CD8-positive, alpha-beta memory T cell (primary cell): ENCODE measurements at regions not wholly inside any gene's neighbourhood (a gene's known extent, or its start where the extent isn't known, plus 50 kb on each side); places are given as distances from the start of the nearest gene placed in this dataset.

ENCODE experiments used
- CTCF ChIA-PET: fragments of 350-600 bp; sonication (Branson Sonifier 250); formaldehyde crosslinking; loops from one replicate; lab custom pipeline; 2021; ENCODE audit warnings: antibody characterized with exemption; lab: Charles Lee
- POLR2A ChIA-PET: fragments of 350-600 bp; sonication (Branson Sonifier 250); formaldehyde crosslinking; loops from one replicate; lab custom pipeline; 2021; ENCODE audit warnings: antibody characterized with exemption; lab: Charles Lee
- DNase-seq, 5 donors: peaks; one replicate each; pipeline versions ENCODE4 v3.0.0 to v3.0.0-alpha.2; 2020 to 2022; ENCODE audit warnings: mixed read lengths in 1 of 5
- H3K27ac ChIP-seq: one replicate; pipeline ENCODE4 v1.7.0; 2013; ENCODE audit warnings: low read depth, mild to moderate bottlenecking, low read length, moderate library complexity
- H3K27me3 ChIP-seq: 2 replicates; pipeline ENCODE4 v1.7.0; 2013; ENCODE audit warnings: low read length, mild to moderate bottlenecking; ENCODE audit not compliant: insufficient read depth, poor library complexity, severe bottlenecking
- H3K36me3 ChIP-seq: 2 replicates; pipeline ENCODE4 v1.7.0; 2013; ENCODE audit warnings: mild to moderate bottlenecking, low read length, moderate library complexity; ENCODE audit not compliant: insufficient read depth
- H3K4me1 ChIP-seq: 2 replicates; pipeline ENCODE4 v1.7.0; 2013; ENCODE audit warnings: mild to moderate bottlenecking, low read length, moderate library complexity; ENCODE audit not compliant: insufficient read depth
- H3K4me3 ChIP-seq: 2 replicates; pipeline ENCODE4 v1.7.0; 2013; ENCODE audit warnings: mild to moderate bottlenecking, low read length
- H3K9me3 ChIP-seq: 2 replicates; pipeline ENCODE4 v1.7.0; 2013; ENCODE audit warnings: mild to moderate bottlenecking, low read length
- H3K27ac Mint-ChIP-seq, 8 donors: one replicate each; pipeline ENCODE4 v1.8.0; 2020 to 2021; ENCODE audit warnings: mixed read lengths in 8 of 8, mild to moderate bottlenecking in 6 of 8, inconsistent platforms in 3 of 8, moderate library complexity in 3 of 8
- H3K27me3 Mint-ChIP-seq, 2 donors: one replicate each; pipeline ENCODE4 v1.8.0; 2020 to 2021; ENCODE audit warnings: mixed read lengths in 2 of 2, mild to moderate bottlenecking in 1 of 2, moderate library complexity in 1 of 2
- H3K36me3 Mint-ChIP-seq, 3 donors: one replicate each; pipeline ENCODE4 v1.8.0; 2020 to 2021; ENCODE audit warnings: mixed read lengths in 3 of 3, inconsistent platforms in 1 of 3, mild to moderate bottlenecking in 1 of 3
- H3K4me1 Mint-ChIP-seq, 3 donors: one replicate each; pipeline ENCODE4 v1.8.0; 2020 to 2021; ENCODE audit warnings: mixed read lengths in 3 of 3, inconsistent platforms in 1 of 3, mild to moderate bottlenecking in 1 of 3
- H3K4me3 Mint-ChIP-seq, 7 donors: one replicate each; pipeline ENCODE4 v1.8.0; 2020 to 2021; ENCODE audit warnings: mixed read lengths in 7 of 7, mild to moderate bottlenecking in 6 of 7, moderate library complexity in 4 of 7, inconsistent platforms in 2 of 7
- H3K9me3 Mint-ChIP-seq, 5 donors: one replicate each; pipeline ENCODE4 v1.8.0; 2020 to 2022; ENCODE audit warnings: mixed read lengths in 5 of 5, mild to moderate bottlenecking in 3 of 5, moderate library complexity in 2 of 5, inconsistent platforms in 1 of 5

DNA sequence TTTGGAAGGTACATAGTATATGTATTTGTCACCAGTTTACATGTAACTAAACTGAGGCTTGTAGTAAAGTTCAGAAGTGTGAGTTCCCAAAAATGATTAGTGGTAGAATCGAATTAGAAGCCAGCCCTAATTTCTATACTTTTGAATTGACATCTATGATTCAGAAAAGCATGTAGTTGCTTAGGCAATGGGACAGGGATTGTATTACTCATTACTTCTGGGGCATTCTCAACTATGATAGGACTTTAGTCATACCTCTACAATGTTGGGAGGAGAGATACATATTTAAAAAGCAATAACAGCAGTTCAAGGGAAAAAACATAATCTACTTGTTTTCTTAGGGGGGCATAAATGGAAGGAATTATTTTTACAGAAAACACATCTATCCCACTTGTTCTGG, 277.9 kb upstream of the E2F7 start:
- Histone ChIP-seq H3K36me3 (no peaks in the 10 kb centered on the region), H3K27ac (no peak overlapping the region), H3K4me3 (no peak overlapping the region), H3K4me1 (no peaks in the 10 kb centered on the region), H3K27me3 (no peaks in the 10 kb centered on the region), H3K9me3 (no peaks in the 10 kb centered on the region)
- Mint-ChIP-seq H3K9me3 (peaks cover 0 to 2% (median 0%) of the 10 kb centered on the region in 5 donors), H3K27ac (no peak overlapping the region), H3K4me3 (no peak overlapping the region), H3K4me1 (no peaks in the 10 kb centered on the region), H3K36me3 (no peaks in the 10 kb centered on the region), H3K27me3 (peaks cover 0 to 3% of the 10 kb centered on the region in 2 donors)
- ChIA-PET POLR2A (no interaction called here), CTCF (no interaction called here)
- no peak for DNase-seq

DNA sequence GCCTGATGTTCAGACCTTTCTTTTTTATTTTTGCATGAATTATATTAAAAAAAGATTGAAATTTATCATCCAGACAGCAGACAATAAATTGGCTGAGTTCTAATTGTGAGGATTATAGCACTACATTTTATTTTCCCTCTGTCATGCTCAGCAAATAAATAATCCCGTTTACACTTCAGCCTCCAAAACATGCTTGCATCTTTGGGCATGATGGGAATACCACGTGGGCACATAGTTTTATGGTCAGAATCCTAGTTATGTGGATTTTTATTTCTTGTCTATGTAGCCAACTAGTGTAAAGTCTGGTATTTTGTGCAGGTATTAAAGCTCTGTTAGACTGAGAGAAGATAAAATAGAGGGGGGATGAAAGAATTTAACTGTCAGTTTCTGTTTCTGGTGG, 276.9 kb upstream of the E2F7 start:
- Histone ChIP-seq H3K4me1 (no peaks in the 10 kb centered on the region), H3K9me3 (no peaks in the 10 kb centered on the region), H3K4me3 (no peak overlapping the region), H3K36me3 (no peaks in the 10 kb centered on the region), H3K27ac (no peak overlapping the region), H3K27me3 (no peaks in the 10 kb centered on the region)
- CTCF ChIA-PET = no interaction called here
- Mint-ChIP-seq H3K27me3 (no peaks in the 10 kb centered on the region), H3K27ac (no peak overlapping the region), H3K4me1 (no peaks in the 10 kb centered on the region), H3K36me3 (no peaks in the 10 kb centered on the region), H3K4me3 (no peak overlapping the region), H3K9me3 (peaks cover 0 to 2% (median 0%) of the 10 kb centered on the region in 5 donors)
- DNase-seq = no peak
- POLR2A ChIA-PET = no interaction called here

DNA sequence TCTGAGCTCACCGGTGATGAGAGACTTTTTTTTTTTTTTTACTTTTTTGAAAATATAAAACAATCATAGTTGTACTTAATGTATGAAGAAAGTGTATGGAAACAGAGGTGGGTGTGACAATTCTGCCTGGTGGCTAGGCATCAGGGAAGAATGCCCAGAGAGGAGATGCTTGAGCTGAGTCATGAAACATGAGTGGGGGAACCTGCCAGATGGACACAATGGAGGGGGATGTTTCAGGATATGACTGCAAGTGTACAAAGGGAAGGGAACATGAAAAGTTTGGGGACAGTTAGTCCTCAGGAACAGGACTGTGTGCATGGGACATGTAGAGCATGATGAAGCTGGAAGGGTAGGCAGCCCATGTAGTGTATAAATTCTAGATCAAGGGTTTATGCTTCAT, 274.2 kb upstream of the E2F7 start:
- Mint-ChIP-seq H3K4me1 (no peaks in the 10 kb centered on the region), H3K9me3 (peaks cover 0 to 2% (median 0%) of the 10 kb centered on the region in 5 donors), H3K27me3 (no peaks in the 10 kb centered on the region), H3K4me3 (no peak overlapping the region), H3K36me3 (no peaks in the 10 kb centered on the region), H3K27ac (no peak overlapping the region)
- no peak overlapping the region for H3K4me3 ChIP-seq
- no peaks in the 10 kb centered on the region for H3K4me1 ChIP-seq
- H3K36me3 ChIP-seq = no peaks in the 10 kb centered on the region
- POLR2A ChIA-PET = no interaction called here
- no peak for DNase-seq
- no peaks in the 10 kb centered on the region for H3K27me3 ChIP-seq
- H3K27ac ChIP-seq = no peak overlapping the region
- CTCF ChIA-PET = no interaction called here
- no peaks in the 10 kb centered on the region for H3K9me3 ChIP-seq

DNA sequence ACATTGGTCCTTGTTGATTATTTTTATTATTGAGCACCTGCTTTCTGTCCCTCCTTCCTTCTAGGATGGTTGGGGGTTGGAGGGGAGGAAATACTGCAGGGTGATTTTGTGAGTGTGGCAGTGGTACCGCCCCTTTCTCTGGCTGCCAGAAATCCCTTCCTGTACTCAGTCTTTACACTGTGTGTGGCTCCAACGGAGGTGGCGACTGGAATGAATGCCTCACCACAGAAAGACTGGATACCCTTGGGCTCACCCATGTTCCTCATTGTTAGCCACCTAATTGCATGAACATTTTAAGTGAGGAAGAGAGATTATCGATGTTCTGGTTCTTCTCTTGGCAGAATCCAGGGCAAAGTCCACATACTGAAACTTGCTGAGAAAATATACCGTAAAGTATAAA, 272.0 kb upstream of the E2F7 start:
- POLR2A ChIA-PET = no interaction called here

DNA sequence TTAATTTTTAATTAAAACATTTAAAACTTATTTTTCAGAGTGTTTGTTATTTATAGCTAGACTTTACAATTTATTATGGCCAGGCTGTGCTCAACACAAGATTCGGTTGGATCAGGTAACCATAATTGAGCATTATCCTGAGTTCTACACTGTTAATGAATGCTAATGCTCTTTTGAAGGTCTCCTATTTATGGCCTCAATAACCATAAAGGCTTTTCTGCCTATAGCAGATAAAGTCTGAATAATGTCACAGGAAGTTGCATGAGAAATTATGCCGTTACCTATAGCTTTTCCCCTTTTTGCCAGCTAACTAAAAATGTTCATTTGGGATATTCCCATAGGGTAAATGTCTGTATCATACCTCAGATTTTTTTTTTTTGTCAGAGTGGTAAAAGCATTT, 269.4 kb upstream of the E2F7 start:
- no peak overlapping the region for H3K27ac Mint-ChIP-seq

More for the DNA sequence above, 272.0 kb upstream of the E2F7 start:
- H3K4me1 Mint-ChIP-seq = no peaks in the 10 kb centered on the region
- Histone ChIP-seq H3K27ac (no peak overlapping the region), H3K4me3 (no peak overlapping the region), H3K36me3 (no peaks in the 10 kb centered on the region), H3K4me1 (no peaks in the 10 kb centered on the region), H3K9me3 (no peaks in the 10 kb centered on the region), H3K27me3 (no peaks in the 10 kb centered on the region)
- H3K9me3 Mint-ChIP-seq = peaks cover 0 to 2% (median 0%) of the 10 kb centered on the region in 5 donors
- no peak overlapping the region for H3K27ac Mint-ChIP-seq
- no peak overlapping the region for H3K4me3 Mint-ChIP-seq
- H3K27me3 Mint-ChIP-seq = no peaks in the 10 kb centered on the region
- DNase-seq = no peak
- no peaks in the 10 kb centered on the region for H3K36me3 Mint-ChIP-seq
- CTCF ChIA-PET = no interaction called here

DNA sequence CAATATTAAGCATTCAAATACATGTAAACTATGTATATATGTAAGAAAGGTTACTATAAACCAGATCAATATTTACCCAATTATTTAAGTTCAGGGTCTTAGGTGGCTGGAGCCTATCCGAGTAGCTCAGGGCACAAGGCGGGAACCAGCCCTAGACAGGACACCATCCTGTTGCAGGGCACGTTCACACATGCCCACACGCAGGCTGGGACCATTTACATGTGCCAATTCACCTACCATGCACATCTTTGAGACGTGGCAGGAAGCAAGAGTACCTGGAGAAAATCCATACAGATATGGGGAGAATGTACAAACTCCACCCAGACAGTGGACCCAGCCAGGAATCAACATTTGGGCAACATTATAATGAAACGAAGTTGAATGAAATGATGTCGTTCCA, 263.0 kb upstream of the E2F7 start:
- H3K4me3 ChIP-seq = no peak overlapping the region
- Mint-ChIP-seq H3K36me3 (no peaks in the 10 kb centered on the region), H3K4me3 (no peak overlapping the region), H3K27me3 (peaks cover 21 to 48% of the 10 kb centered on the region in 2 donors), H3K4me1 (peaks cover 6 to 18% (median 8%) of the 10 kb centered on the region in 3 donors), H3K27ac (no peak overlapping the region), H3K9me3 (peaks cover 0 to 3% (median 0%) of the 10 kb centered on the region in 5 donors)
- CTCF ChIA-PET = no interaction called here
- no peak for DNase-seq
- peaks cover 4% of the 10 kb centered on the region for H3K27me3 ChIP-seq
- H3K4me1 ChIP-seq = no peaks in the 10 kb centered on the region
- H3K9me3 ChIP-seq = no peaks in the 10 kb centered on the region
- POLR2A ChIA-PET = no interaction called here
- H3K27ac ChIP-seq = no peak overlapping the region
- no peaks in the 10 kb centered on the region for H3K36me3 ChIP-seq

More for the DNA sequence above, 269.4 kb upstream of the E2F7 start:
- Mint-ChIP-seq H3K27me3 (no peaks in the 10 kb centered on the region), H3K36me3 (no peaks in the 10 kb centered on the region), H3K9me3 (no peaks in the 10 kb centered on the region), H3K4me1 (no peaks in the 10 kb centered on the region), H3K4me3 (no peak overlapping the region)
- no peaks in the 10 kb centered on the region for H3K4me1 ChIP-seq
- H3K4me3 ChIP-seq = no peak overlapping the region
- no peaks in the 10 kb centered on the region for H3K9me3 ChIP-seq
- no peaks in the 10 kb centered on the region for H3K36me3 ChIP-seq
- POLR2A ChIA-PET = no interaction called here
- no peak for DNase-seq
- no peak overlapping the region for H3K27ac ChIP-seq
- no peaks in the 10 kb centered on the region for H3K27me3 ChIP-seq
- CTCF ChIA-PET = no interaction called here

DNA sequence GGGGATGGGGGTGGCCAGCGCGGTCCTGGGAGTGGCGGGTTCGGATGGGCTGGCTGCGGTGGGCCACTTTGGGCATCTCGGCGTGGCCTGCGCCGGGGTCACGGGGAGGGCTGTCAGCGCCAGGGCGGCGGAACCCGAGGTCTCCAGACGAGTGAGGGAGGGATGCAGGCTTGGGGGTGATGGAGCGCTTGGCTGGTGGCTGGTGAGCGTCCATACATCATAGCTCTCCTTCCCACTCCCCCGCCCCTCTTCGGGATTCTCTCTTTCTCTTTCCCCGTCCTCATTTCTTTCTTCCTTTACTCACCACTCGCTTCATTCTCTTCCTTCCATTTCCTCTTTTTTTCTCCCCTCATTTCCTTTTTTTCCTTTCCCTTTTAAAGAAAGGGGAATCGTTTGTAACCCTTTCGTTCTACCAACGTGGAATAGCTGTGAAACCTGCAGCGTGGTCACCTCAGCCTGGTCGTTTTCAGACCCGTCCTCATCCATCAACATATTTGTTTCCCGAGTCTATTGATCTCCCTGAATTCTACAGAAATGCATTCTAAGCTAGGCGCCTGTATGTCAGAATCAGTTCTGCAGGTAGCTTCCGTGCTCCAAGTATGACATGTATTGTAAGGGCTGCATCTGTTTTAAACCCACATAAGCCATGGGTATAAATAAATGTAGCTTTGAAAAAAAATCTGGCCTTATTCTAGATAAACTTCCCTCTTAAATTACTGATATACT, 260.3 kb upstream of the E2F7 start:
- POLR2A ChIA-PET = no interaction called here
- DNase-seq = no peak
- H3K4me3 Mint-ChIP-seq = peak overlapping the region in 4 of 7 donors; percentile 32 to 55 (median 40)
- CTCF ChIA-PET = no interaction called here
- no peaks in the 10 kb centered on the region for H3K36me3 Mint-ChIP-seq
- H3K27me3 Mint-ChIP-seq = peaks cover 26 to 58% of the 10 kb centered on the region in 2 donors
- H3K4me1 ChIP-seq = no peaks in the 10 kb centered on the region
- no peak overlapping the region for H3K4me3 ChIP-seq
- no peaks in the 10 kb centered on the region for H3K9me3 ChIP-seq
- H3K27me3 ChIP-seq = peaks cover 4% of the 10 kb centered on the region
- peaks cover 0 to 3% (median 0%) of the 10 kb centered on the region in 5 donors for H3K9me3 Mint-ChIP-seq
- H3K27ac Mint-ChIP-seq = no peak overlapping the region
- H3K36me3 ChIP-seq = no peaks in the 10 kb centered on the region
- no peak overlapping the region for H3K27ac ChIP-seq
- peaks cover 6 to 18% (median 8%) of the 10 kb centered on the region in 3 donors for H3K4me1 Mint-ChIP-seq

DNA sequence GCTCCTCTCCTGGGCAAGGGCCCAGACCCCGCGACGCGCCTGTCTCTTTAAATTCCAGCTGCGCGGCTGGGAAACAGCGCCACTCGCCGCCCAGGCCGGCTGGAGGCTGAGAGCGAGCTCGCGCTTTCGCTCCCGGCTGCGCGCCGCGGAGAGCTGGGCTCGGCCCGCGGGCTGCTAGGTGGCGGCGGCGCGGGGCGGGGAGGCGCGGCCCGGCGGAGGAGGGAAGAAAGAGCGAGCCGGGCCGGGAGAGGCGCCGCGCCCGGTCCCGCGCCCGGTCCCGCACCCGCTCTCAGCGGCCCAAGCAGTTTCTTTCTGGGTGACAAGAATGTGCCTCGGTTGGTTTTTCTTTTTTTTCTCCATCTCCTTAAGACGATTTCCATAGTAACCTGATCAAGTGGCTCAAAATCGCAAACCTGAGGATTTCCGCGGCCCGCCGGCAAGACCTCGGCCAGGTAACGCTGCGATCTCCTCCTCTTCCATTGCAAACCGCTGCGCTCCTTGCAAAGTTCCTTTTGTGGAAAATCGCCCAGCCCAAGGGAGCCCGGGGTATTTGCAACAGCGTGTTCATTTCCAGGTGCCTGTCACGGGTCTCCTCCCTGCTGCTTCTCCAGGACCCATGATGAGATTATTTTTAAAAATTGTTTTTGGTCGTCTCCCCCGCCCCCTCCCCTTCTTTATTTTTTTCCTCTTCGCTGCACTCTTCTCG, 259.5 kb upstream of the E2F7 start:
- H3K4me3 ChIP-seq = no peak overlapping the region

More for the DNA sequence above, 259.5 kb upstream of the E2F7 start:
- H3K36me3 Mint-ChIP-seq = no peaks in the 10 kb centered on the region
- ChIA-PET POLR2A (no interaction called here), CTCF (no interaction called here)
- no peaks in the 10 kb centered on the region for H3K9me3 ChIP-seq
- H3K9me3 Mint-ChIP-seq = peaks cover 0 to 3% (median 0%) of the 10 kb centered on the region in 5 donors
- peaks cover 4% of the 10 kb centered on the region for H3K27me3 ChIP-seq
- no peak overlapping the region for H3K27ac Mint-ChIP-seq
- H3K27ac ChIP-seq = no peak overlapping the region
- no peak for DNase-seq
- peak overlapping the region in 4 of 7 donors; percentile 37 to 55 (median 45) for H3K4me3 Mint-ChIP-seq
- peaks cover 6 to 18% (median 8%) of the 10 kb centered on the region in 3 donors for H3K4me1 Mint-ChIP-seq
- peaks cover 26 to 58% of the 10 kb centered on the region in 2 donors for H3K27me3 Mint-ChIP-seq
- H3K36me3 ChIP-seq = no peaks in the 10 kb centered on the region
- H3K4me1 ChIP-seq = no peaks in the 10 kb centered on the region
